Esophagus squamous epithelium (tissue), 4 donors: ENCODE measurements at regions not wholly inside any gene's neighbourhood (a gene's known extent, or its start where the extent isn't known, plus 50 kb on each side); places are given as distances from the start of the nearest gene placed in this dataset.

Experiments
- CTCF ChIP-seq, 6 experiments: fragments of 450-650 bp in 4 of 6; fragments of 200-600 bp in 2 of 6; sonication (generic) in 2 of 6; IDR thresholded peaks; one replicate each; pipeline ENCODE4 v1.5.1; 2016 to 2019; ENCODE audit warnings: antibody characterized with exemption in 6 of 6, mild to moderate bottlenecking in 4 of 6, moderate library complexity in 4 of 6
- POLR2A ChIP-seq, 4 donors: fragments of 450-650 bp; IDR thresholded peaks; one replicate each; pipeline ENCODE4 v1.6.1; 2017; ENCODE audit warnings: antibody characterized with exemption in 4 of 4, mild to moderate bottlenecking in 4 of 4, moderate library complexity in 3 of 4

GRCh38 chrX:16028576-16028975, 94.8 kb upstream of the GRPR start:
- TF ChIP-seq CTCF (IDR thresholded peaks at IDR 0.05) = no peak
- no peak for TF ChIP-seq POLR2A (IDR thresholded peaks at IDR 0.05)
